Ramos (cell line): ENCODE measurements at regions not wholly inside any gene's neighbourhood (a gene's known extent, or its start where the extent isn't known, plus 50 kb on each side); places are given as distances from the start of the nearest gene placed in this dataset.

Source experiments
- in situ Hi-C: fragments of 300-500 bp; cut with MboI; formaldehyde crosslinking; loops from one replicate; pipeline ENCODE4 v1.14.3; 2022; ENCODE audit warnings: low sequenced_read_pairs; ENCODE audit not compliant: unreplicated experiment

GRCh38 chr9:91118704-91119025 is 243.1 kb downstream of the AUH start:
- in situ Hi-C loops: no loop called here

DNA sequence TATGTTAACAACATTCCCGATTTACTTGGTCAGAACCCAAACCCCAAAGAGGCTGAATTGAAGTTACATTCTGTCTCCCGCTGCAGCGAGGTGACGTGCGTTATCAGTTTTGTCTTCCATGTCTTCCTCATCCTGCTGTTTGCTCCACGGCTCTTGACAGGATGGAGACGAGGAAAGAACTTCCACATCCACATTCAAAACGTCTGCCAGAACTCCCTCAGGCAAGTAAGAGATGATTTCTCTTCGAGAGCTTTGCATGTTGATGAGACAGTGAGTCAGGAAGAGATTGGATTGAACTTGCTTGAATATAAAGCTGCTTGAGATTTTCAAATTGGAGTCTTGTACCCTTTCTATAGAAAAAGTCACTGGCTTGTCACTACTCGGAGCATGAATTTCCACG is 242.6 kb downstream of the AUH start:
- in situ Hi-C loops: no loop called here

DNA sequence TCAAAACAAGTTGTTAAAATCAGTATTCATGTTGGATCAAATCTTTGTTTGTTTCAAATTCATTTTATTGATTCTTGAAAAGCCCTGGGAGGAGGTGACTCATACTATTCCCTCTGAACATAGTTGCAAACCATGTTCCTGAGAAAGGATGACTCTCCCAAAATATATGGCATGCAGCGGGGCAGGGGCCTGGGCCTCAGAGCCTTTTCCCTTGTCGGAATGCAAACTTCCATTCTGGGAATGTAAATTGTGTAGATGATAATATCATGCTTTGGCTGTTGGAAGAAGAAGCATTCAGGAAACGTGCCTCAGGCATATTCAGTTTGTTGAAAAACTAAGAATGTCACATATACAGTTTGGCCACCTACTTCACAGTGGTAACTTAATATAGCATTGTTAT is 242.0 kb downstream of the AUH start:
- in situ Hi-C loops: no loop called here

DNA sequence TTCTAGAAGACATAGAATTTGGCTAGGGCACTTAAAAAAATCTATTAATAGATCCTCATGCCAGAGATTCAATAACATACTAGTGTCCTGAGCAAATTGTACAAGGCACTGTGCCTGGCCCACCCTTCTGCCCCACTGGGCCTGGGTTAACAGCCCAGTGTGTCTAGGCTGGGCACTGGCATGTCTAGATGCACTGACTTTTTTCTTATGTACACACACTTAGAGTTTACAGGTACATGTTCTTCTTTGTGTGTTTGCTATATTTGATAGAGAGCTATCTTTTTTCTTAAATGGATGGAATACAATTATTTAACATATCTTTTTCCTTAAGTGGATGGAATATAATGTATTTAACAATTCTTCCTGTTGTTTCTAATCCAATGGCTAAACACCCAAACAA is 241.5 kb downstream of the AUH start:
- in situ Hi-C loops: no loop called here

GRCh38 chr9:91122755-91123154 is 239.0 kb downstream of the AUH start:
- in situ Hi-C loops: no loop called here

GRCh38 chr9:91126761-91127445 is 234.8 kb downstream of the AUH start:
- in situ Hi-C loops: no loop called here

DNA sequence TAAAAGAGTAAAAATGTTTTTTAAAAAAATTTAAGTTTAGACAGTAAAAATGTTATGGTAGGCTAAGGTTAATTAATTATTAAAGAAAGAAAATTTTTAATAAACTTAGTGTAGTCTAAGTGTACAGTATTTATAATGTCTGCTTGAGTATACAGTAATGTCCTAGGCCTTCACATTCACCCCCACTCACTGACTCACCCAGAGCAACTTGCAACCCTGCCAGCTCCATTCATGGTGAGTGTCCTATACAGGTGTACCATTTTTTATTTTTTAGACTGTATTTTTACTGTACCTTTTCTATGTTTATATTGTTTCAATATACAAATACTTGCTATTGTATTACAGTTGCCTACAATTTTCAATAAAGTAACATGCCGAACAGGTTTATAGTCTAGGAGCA is 234.1 kb downstream of the AUH start:
- in situ Hi-C loops: no loop called here

GRCh38 chr9:91130796-91131318 is 230.9 kb downstream of the AUH start:
- in situ Hi-C loops: no loop called here

DNA sequence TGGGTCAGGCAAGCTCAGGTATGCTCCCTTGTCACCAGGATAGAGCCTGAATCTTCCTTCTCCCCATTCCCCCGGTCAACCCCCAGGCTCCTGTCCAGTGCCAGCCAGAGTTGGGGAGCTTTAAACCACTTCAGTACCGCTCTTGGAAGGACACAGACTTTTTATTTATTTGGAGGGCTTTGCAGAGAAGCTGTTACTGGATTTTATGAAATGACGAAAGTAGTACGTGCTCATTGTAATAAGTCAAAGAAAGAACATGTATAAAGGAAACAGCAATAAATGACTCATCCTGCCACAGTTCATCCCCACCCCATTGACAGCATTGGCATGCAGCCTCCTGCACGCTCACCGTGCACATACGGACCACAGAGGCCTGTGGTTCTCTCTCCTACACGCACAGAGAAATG is 230.3 kb downstream of the AUH start:
- in situ Hi-C loops: no loop called here

DNA sequence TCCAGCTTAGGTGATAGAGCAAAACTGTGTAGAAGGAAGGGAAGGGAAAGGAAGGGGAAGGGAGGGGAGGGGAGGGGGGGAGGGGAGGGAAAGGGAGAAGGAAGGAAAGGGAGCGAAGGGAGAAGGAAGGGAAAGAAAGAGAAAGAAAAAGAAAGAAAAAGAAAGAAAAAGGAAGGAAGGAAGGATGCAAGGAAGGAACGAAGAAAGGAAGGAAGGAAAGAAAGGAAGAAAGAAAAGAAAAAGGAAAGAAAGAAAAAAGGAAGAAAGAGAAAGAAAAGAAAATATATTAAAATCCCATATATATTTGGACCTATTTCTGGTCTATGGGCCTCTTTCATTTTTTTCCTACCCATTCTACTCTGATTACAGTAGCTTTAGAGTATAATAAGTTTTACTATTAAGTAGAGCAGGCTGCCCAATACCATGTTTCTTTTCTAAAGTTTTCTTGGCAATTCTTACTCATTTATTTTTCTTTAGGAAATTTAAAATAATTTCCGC is 229.1 kb downstream of the AUH start:
- in situ Hi-C loops: no loop called here

- in situ Hi-C loops: no loop called here
Measured at GRCh38 chr9:91134608-91135007, 227.1 kb downstream of the AUH start.

- in situ Hi-C loops: no loop called here
Measured at GRCh38 chr9:91137391-91137790, 224.3 kb downstream of the AUH start.

- in situ Hi-C loops: no loop called here
Measured at GRCh38 chr9:91138760-91139159, 223.0 kb downstream of the AUH start.

DNA sequence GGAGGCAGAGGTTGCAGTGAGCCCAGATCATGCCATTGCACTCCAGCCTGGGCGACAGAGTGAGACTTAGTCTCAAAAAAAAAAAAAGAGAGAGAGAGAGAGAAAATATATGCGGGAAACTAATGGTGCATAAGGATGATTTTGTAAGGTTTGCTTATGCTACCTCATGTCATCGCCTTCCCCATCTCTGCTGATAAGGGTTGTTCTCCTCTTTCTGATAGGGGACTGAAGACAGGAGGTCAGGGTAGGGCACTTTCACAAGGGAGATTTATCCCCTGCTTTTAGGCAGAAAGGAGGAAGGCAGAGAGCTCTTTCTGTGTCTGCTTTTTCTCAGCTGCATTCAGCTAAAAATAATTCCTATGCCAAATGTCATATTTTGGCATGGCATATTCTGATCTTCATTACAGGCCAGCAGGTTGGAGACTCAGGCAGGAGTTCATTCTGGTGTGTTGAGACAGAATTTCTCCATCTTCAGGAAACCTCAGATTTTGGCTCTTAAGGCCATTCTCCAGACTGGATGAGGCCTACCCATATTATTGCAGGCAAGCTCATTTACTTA is 220.2 kb downstream of the AUH start:
- in situ Hi-C loops: no loop called here

GRCh38 chr9:91143162-91143561 is 218.6 kb downstream of the AUH start:
- in situ Hi-C loops: no loop called here

- in situ Hi-C loops: no loop called here
Measured at GRCh38 chr9:91143642-91144041, 218.1 kb downstream of the AUH start.

- in situ Hi-C loops: no loop called here
Measured at GRCh38 chr9:91144769-91145168, 216.9 kb downstream of the AUH start.

- in situ Hi-C loops: no loop called here
Measured at GRCh38 chr9:91145496-91145895, 216.2 kb downstream of the AUH start.

DNA sequence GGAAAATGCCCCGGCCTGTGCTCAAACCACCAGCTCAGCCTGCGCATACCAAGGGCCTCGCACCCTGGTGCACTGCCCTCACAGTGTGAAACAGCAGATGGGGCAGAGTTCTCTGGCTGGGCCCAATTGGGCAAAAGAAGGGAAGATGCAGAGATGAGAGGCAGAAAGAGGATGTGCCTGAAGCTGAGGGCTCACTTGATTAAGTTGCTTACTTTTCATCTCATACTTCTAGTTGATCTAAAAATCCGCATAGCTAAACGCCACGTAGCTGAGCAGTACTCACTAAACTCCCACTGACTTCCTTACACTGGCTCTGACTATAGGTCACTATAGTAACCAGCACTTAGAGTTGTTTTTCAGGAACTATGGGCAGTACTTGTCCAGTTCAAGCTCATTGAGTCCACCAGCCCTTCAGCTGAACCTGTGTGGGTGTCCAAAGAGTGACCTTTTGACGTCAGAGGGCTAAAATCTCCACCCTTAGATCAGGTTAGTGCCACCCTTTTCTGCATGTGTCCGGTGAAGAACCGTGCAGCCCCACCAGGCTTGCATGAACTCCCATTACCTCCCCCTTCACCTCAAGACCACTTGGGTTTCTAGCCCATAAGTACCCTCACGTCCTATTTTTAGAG is 215.2 kb downstream of the AUH start:
- in situ Hi-C loops: no loop called here

- in situ Hi-C loops: no loop called here
Measured at GRCh38 chr9:91147079-91147708, 214.5 kb downstream of the AUH start.

- in situ Hi-C loops: no loop called here
Measured at GRCh38 chr9:91148306-91148705, 213.4 kb downstream of the AUH start.
